ENCODE measurements at regions not wholly inside any gene's neighbourhood (a gene's known extent, or its start where the extent isn't known, plus 50 kb on each side); places are given as distances from the start of the nearest gene placed in this dataset.
"Not testable (repeated sequence)": the region's sequence is repeated elsewhere in the genome, so short reads cannot be mapped to it uniquely, and the experiment has no call there.

GRCh38 chr9:108053555-108054061, 564.0 kb upstream of the KLF4 start:
- no peak for DNase-seq (ENCODE audit: low read depth in 1 of 2, low spot score in 1 of 2)

GRCh38 chr9:108052431-108053080, 563.0 kb upstream of the KLF4 start:
- DNase-seq (ENCODE audit: low read depth in 1 of 2, low spot score in 1 of 2), result no peak

- no peak for DNase-seq (ENCODE audit: low read depth in 1 of 2, low spot score in 1 of 2)
Measured at GRCh38 chr9:108050894-108051293, 561.3 kb upstream of the KLF4 start.

GRCh38 chr9:108049671-108050494, 560.3 kb upstream of the KLF4 start:
- no peak for DNase-seq (ENCODE audit: low read depth in 1 of 2, low spot score in 1 of 2)

GRCh38 chr9:108049026-108049607, 559.5 kb upstream of the KLF4 start:
- no peak for DNase-seq (ENCODE audit: low read depth in 1 of 2, low spot score in 1 of 2)

- no peak for DNase-seq (ENCODE audit: low read depth in 1 of 2, low spot score in 1 of 2)
Measured at GRCh38 chr9:108048406-108049025, 558.9 kb upstream of the KLF4 start.

- not testable (repeated sequence) for DNase-seq (ENCODE audit: low read depth in 1 of 2, low spot score in 1 of 2)
Measured at GRCh38 chr9:108047777-108048176, 558.2 kb upstream of the KLF4 start.

- no peak for DNase-seq (ENCODE audit: low read depth in 1 of 2, low spot score in 1 of 2)
Measured at GRCh38 chr9:108047264-108047663, 557.7 kb upstream of the KLF4 start.

GRCh38 chr9:108045851-108046250, 556.3 kb upstream of the KLF4 start:
- no peak for DNase-seq (ENCODE audit: low read depth in 1 of 2, low spot score in 1 of 2)

GRCh38 chr9:108043585-108043984, 554.0 kb upstream of the KLF4 start:
- no peak for DNase-seq (ENCODE audit: low read depth in 1 of 2, low spot score in 1 of 2)

- DNase-seq (ENCODE audit: low read depth in 1 of 2, low spot score in 1 of 2), result no peak
Measured at GRCh38 chr9:108041551-108041950, 552.0 kb upstream of the KLF4 start.

- DNase-seq (ENCODE audit: low read depth in 1 of 2, low spot score in 1 of 2), result no peak
Measured at GRCh38 chr9:108040783-108041182, 551.2 kb upstream of the KLF4 start.

GRCh38 chr9:108039493-108039892, 549.9 kb upstream of the KLF4 start:
- no peak for DNase-seq (ENCODE audit: low read depth in 1 of 2, low spot score in 1 of 2)

- no peak for DNase-seq (ENCODE audit: low read depth in 1 of 2, low spot score in 1 of 2)
Measured at GRCh38 chr9:108039012-108039411, 549.4 kb upstream of the KLF4 start.

GRCh38 chr9:108035487-108035886, 545.9 kb upstream of the KLF4 start:
- no peak for DNase-seq (ENCODE audit: low read depth in 1 of 2, low spot score in 1 of 2)

- DNase-seq (ENCODE audit: low read depth in 1 of 2, low spot score in 1 of 2), result no peak
Measured at GRCh38 chr9:108033976-108034964, 544.7 kb upstream of the KLF4 start.

GRCh38 chr9:108032079-108032478, 542.5 kb upstream of the KLF4 start:
- DNase-seq (ENCODE audit: low read depth in 1 of 2, low spot score in 1 of 2), result not testable (repeated sequence)

GRCh38 chr9:108031221-108031620, 541.7 kb upstream of the KLF4 start:
- DNase-seq (ENCODE audit: low read depth in 1 of 2, low spot score in 1 of 2), result not testable (repeated sequence)

- not testable (repeated sequence) for DNase-seq (ENCODE audit: low read depth in 1 of 2, low spot score in 1 of 2)
Measured at GRCh38 chr9:108026718-108027117, 537.1 kb upstream of the KLF4 start.

GRCh38 chr9:108024604-108025003, 535.0 kb upstream of the KLF4 start:
- no peak for DNase-seq (ENCODE audit: low read depth in 1 of 2, low spot score in 1 of 2)

Measured in activated CD4-positive, alpha-beta T cell treated with anti-CD3 and anti-CD28 coated beads, Interleukin-2, amount 50 U/mL, for 24 hours (primary cell).